Keratinocyte (primary cell): ENCODE measurements at regions not wholly inside any gene's neighbourhood (a gene's known extent, or its start where the extent isn't known, plus 50 kb on each side); places are given as distances from the start of the nearest gene placed in this dataset.

Experiments used
- DNase-seq: peaks from one replicate; pipeline ENCODE4 v3.0.0-alpha.2; 2011; ENCODE audit warnings: low read depth, missing footprints, low spot score
- FAIRE-seq: peaks from 2 replicates; lab custom pipeline; 2011; peaks lifted over from hg19 to GRCh38; lab: Jason Lieb, UNC
- H2AFZ ChIP-seq: 2 replicates; pipeline ENCODE4 v1.6.0; 2012; ENCODE audit warnings: low read length, control low read depth, inconsistent platforms; ENCODE audit not compliant: control insufficient read depth
- H3K27ac ChIP-seq: 2 replicates; pipeline ENCODE4 v1.5.1; 2011; ENCODE audit warnings: low read length; ENCODE audit not compliant: control insufficient read depth, insufficient read depth
- H3K27me3 ChIP-seq: 3 replicates; pipeline ENCODE4 v1.6.0; 2011; ENCODE audit warnings: low read length; ENCODE audit not compliant: control insufficient read depth, insufficient read depth; ENCODE audit errors: extremely low read depth
- H3K36me3 ChIP-seq, 2 experiments: 2 replicates in 1 of 2; 3 replicates in 1 of 2; pipeline ENCODE4 v1.5.1; 2011; ENCODE audit warnings: low read length in 2 of 2, mild to moderate bottlenecking in 1 of 2; ENCODE audit not compliant: control insufficient read depth in 2 of 2, insufficient read depth in 2 of 2; ENCODE audit errors: extremely low read depth in 1 of 2
- H3K4me1 ChIP-seq: 3 replicates; pipeline ENCODE4 v1.5.1; 2011; ENCODE audit warnings: low read length; ENCODE audit not compliant: control insufficient read depth, insufficient read depth; ENCODE audit errors: extremely low read depth
- H3K4me2 ChIP-seq: 3 replicates; pipeline ENCODE4 v1.6.0; 2011; ENCODE audit warnings: low read depth, low read length; ENCODE audit not compliant: control insufficient read depth, insufficient read depth; ENCODE audit errors: extremely low read depth
- H3K4me3 ChIP-seq, 3 experiments: fragments of 200-600 bp in 1 of 3; sonication (generic) in 1 of 3; 2 replicates in 2 of 3; 3 replicates in 1 of 3; pipeline ENCODE4 v1.5.1; 2011 to 2016; ENCODE audit warnings: low read length in 3 of 3, mild to moderate bottlenecking in 3 of 3, control low read depth in 2 of 3, inconsistent platforms in 1 of 3, low read depth in 1 of 3, mixed read lengths in 1 of 3, mixed run types in 1 of 3, moderate library complexity in 1 of 3; ENCODE audit not compliant: control insufficient read depth in 2 of 3, insufficient read depth in 2 of 3; ENCODE audit errors: extremely low read depth in 1 of 3
- H3K79me2 ChIP-seq: 2 replicates; pipeline ENCODE4 v1.6.0; 2012; ENCODE audit warnings: low read length; ENCODE audit not compliant: control insufficient read depth, insufficient read depth
- H3K9ac ChIP-seq: 3 replicates; pipeline ENCODE4 v1.6.0; 2011; ENCODE audit warnings: low read length; ENCODE audit not compliant: control insufficient read depth, insufficient read depth; ENCODE audit errors: extremely low read depth
- H3K9me1 ChIP-seq: 3 replicates; pipeline ENCODE4 v1.6.0; 2011; ENCODE audit warnings: low read length; ENCODE audit not compliant: control insufficient read depth, insufficient read depth; ENCODE audit errors: extremely low read depth
- H3K9me3 ChIP-seq: 2 replicates; pipeline ENCODE4 v1.5.1; 2012; ENCODE audit warnings: low read depth, low read length; ENCODE audit not compliant: control insufficient read depth
- H4K20me1 ChIP-seq: 3 replicates; pipeline ENCODE4 v1.6.0; 2011; ENCODE audit warnings: low read length; ENCODE audit not compliant: control insufficient read depth, insufficient read depth; ENCODE audit errors: extremely low read depth
- EZH2 ChIP-seq: IDR thresholded peaks from one replicate; pipeline ENCODE4 v1.6.1; 2012; ENCODE audit warnings: inconsistent platforms, mild to moderate bottlenecking, low read length, moderate library complexity
- dilution Hi-C: fragments of 300-500 bp; cut with MboI; formaldehyde crosslinking; loops from one replicate; pipeline ENCODE4 v1.7.0; 2020; ENCODE audit warnings: low sequenced_read_pairs; ENCODE audit not compliant: extremely low pct_ligation_motif_present
- TF ChIP-seq, protein P1 (sequence below), 3 experiments: IDR thresholded peaks in 1 of 3; conservative IDR thresholded peaks in 1 of 3; optimal IDR thresholded peaks in 1 of 3; 2 replicates in 2 of 3; 3 replicates in 1 of 3; pipeline versions ENCODE3 to v1.5.1; 2011; ENCODE audit warnings: low read length in 3 of 3, mild to moderate bottlenecking in 3 of 3, moderate library complexity in 2 of 3, control low read depth in 1 of 3, inconsistent platforms in 1 of 3; ENCODE audit not compliant: insufficient read depth in 2 of 3; ENCODE audit errors: extremely low read depth in 1 of 3

DNA sequence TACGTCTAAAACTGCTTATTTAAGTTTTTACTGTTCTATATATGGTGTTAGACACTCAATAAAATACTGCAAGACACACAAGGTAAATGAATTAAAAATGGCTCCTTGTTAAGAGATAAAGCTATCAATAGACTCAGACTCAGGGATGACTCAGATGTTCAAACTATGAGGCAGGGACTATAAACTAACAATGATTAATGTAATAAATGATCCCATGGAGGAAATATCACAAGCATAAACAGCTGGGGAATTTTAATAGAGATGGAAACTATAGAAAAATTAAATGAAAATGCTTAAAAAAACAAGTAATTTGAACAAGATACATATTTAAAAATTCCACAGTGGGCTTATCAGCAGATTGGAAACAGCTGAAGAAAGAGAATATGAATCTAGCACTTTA is 650.8 kb downstream of the DCDC2C start:
- Histone ChIP-seq H3K4me2 (no peak overlapping the region), H3K27ac (no peak overlapping the region), H3K4me3 (no peak overlapping the region), H2AFZ (no peak overlapping the region), H3K4me1 (no peaks in the 10 kb centered on the region), H3K9me3 (no peaks in the 10 kb centered on the region), H3K27me3 (no peaks in the 10 kb centered on the region), H3K9me1 (no peaks in the 10 kb centered on the region), H3K9ac (no peak overlapping the region), H3K36me3 (no peaks in the 10 kb centered on the region), H4K20me1 (no peaks in the 10 kb centered on the region), H3K79me2 (no peaks in the 10 kb centered on the region)
- dilution Hi-C loops, result no loop called here
- no peak for TF ChIP-seq EZH2
- TF ChIP-seq, protein P1, sequence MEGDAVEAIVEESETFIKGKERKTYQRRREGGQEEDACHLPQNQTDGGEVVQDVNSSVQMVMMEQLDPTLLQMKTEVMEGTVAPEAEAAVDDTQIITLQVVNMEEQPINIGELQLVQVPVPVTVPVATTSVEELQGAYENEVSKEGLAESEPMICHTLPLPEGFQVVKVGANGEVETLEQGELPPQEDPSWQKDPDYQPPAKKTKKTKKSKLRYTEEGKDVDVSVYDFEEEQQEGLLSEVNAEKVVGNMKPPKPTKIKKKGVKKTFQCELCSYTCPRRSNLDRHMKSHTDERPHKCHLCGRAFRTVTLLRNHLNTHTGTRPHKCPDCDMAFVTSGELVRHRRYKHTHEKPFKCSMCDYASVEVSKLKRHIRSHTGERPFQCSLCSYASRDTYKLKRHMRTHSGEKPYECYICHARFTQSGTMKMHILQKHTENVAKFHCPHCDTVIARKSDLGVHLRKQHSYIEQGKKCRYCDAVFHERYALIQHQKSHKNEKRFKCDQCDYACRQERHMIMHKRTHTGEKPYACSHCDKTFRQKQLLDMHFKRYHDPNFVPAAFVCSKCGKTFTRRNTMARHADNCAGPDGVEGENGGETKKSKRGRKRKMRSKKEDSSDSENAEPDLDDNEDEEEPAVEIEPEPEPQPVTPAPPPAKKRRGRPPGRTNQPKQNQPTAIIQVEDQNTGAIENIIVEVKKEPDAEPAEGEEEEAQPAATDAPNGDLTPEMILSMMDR (optimal IDR thresholded peaks at IDR 0.05 in 1 of 3, IDR thresholded peaks at IDR 0.05 in 1 of 3, conservative IDR thresholded peaks at IDR 0.05 in 1 of 3; ENCODE audit: extremely low read depth in 1 of 3, insufficient read depth in 2 of 3, low read length in 3 of 3), result no peak
- DNase-seq, result no peak
- FAIRE-seq, result no peak

DNA sequence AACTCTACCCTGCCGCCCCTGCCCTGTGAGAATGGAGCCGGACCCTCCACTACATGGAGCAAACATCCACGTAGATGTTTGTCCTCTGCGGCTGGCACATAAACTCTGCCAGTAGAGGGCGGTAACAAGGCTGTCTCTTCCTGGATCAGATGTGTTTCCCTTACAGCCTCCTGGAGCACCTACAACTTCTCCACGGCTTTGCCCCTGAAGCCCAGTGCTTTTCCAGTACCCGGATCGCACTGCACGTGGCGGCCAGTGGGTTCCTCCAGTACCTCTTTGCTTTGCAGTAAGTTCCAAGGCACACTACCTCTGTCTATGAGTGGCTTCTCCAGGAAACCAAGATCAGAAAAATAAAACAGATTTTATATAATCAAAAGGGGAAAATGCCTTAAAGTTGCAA is 651.3 kb downstream of the DCDC2C start:
- dilution Hi-C loops, result no loop called here
- Histone ChIP-seq H3K4me1 (no peaks in the 10 kb centered on the region), H2AFZ (no peak overlapping the region), H3K9me1 (no peaks in the 10 kb centered on the region), H3K4me2 (no peak overlapping the region), H3K36me3 (no peaks in the 10 kb centered on the region), H3K27me3 (no peaks in the 10 kb centered on the region), H3K79me2 (no peaks in the 10 kb centered on the region), H3K4me3 (no peak overlapping the region), H3K27ac (no peak overlapping the region), H4K20me1 (no peaks in the 10 kb centered on the region), H3K9ac (no peak overlapping the region), H3K9me3 (no peaks in the 10 kb centered on the region)
- FAIRE-seq, result no peak
- TF ChIP-seq, protein P1 (optimal IDR thresholded peaks at IDR 0.05 in 1 of 3, IDR thresholded peaks at IDR 0.05 in 1 of 3, conservative IDR thresholded peaks at IDR 0.05 in 1 of 3; ENCODE audit: extremely low read depth in 1 of 3, insufficient read depth in 2 of 3, low read length in 3 of 3), result peak in 1 of 3 experiments; percentile 18
- TF ChIP-seq EZH2, result no peak
- no peak for DNase-seq
